HT-29 (cell line): ENCODE measurements at regions not wholly inside any gene's neighbourhood (a gene's known extent, or its start where the extent isn't known, plus 50 kb on each side); places are given as distances from the start of the nearest gene placed in this dataset. TPM values are rescaled to one million over a fixed set of nuclear protein-coding genes. Genes with fewer than 3 reads are reported as not detected.
"Not testable (repeated sequence)": the region's sequence is repeated elsewhere in the genome, so short reads cannot be mapped to it uniquely, and the experiment has no call there.

ENCODE experiments used
- DNase-seq: peaks from one replicate; pipeline ENCODE4 v3.0.0-alpha.2; 2015; ENCODE audit warnings: low spot score
- small RNA-seq: library from RNA; depleted of rRNA; stranded (forward); fragments of <200 nt; gene quantifications from one replicate; pipeline ENCODE3, GENCODE V24; 2014

GRCh38 chrX:82732861-82733260 lies 775.2 kb upstream of the POU3F4 start:
- no peak for DNase-seq

GRCh38 chrX:82734140-82734539 lies 774.0 kb upstream of the POU3F4 start:
- DNase-seq = no peak

- DNase-seq = not testable (repeated sequence)
These were observed 769.8 kb upstream of the POU3F4 start for GRCh38 chrX:82738313-82738712.

- DNase-seq = no peak
These were observed 765.7 kb upstream of the POU3F4 start for GRCh38 chrX:82742351-82742750.

- not testable (repeated sequence) for DNase-seq
These were observed 762.4 kb upstream of the POU3F4 start for GRCh38 chrX:82745725-82746124.

GRCh38 chrX:82748906-82749505 lies 759.1 kb upstream of the POU3F4 start:
- DNase-seq = no peak

GRCh38 chrX:82756272-82756671 lies 751.8 kb upstream of the POU3F4 start:
- DNase-seq = peak; percentile 48

- no peak for DNase-seq
These were observed 750.5 kb upstream of the POU3F4 start for GRCh38 chrX:82757614-82758013.

GRCh38 chrX:82764521-82764920 lies 743.6 kb upstream of the POU3F4 start:
- DNase-seq = no peak

GRCh38 chrX:82765811-82766210 lies 742.3 kb upstream of the POU3F4 start:
- DNase-seq = no peak

- DNase-seq = no peak
These were observed 732.7 kb upstream of the POU3F4 start for GRCh38 chrX:82775426-82775825.

- no peak for DNase-seq
These were observed 726.1 kb upstream of the POU3F4 start for GRCh38 chrX:82782014-82782413.

- not testable (repeated sequence) for DNase-seq
These were observed 695.2 kb upstream of the POU3F4 start for GRCh38 chrX:82812902-82813301.

- peak; percentile 78 for DNase-seq
These were observed 694.4 kb upstream of the POU3F4 start for GRCh38 chrX:82813671-82814078.

- DNase-seq = no peak
These were observed 692.1 kb upstream of the POU3F4 start for GRCh38 chrX:82816001-82816400.

- DNase-seq = peak; percentile 12
These were observed 691.5 kb upstream of the POU3F4 start for GRCh38 chrX:82816562-82816961.

- no peak for DNase-seq
These were observed 665.8 kb upstream of the POU3F4 start for GRCh38 chrX:82842286-82842685.

- no peak for DNase-seq
These were observed 660.0 kb upstream of the POU3F4 start for GRCh38 chrX:82848111-82848510.

Small RNAs in the stretch of these regions (small RNA-seq; reads per million reads assigned to genes)
- gene RF00394 = not detected
